ENCODE measurements at regions not wholly inside any gene's neighbourhood (a gene's known extent, or its start where the extent isn't known, plus 50 kb on each side); places are given as distances from the start of the nearest gene placed in this dataset.

DNA sequence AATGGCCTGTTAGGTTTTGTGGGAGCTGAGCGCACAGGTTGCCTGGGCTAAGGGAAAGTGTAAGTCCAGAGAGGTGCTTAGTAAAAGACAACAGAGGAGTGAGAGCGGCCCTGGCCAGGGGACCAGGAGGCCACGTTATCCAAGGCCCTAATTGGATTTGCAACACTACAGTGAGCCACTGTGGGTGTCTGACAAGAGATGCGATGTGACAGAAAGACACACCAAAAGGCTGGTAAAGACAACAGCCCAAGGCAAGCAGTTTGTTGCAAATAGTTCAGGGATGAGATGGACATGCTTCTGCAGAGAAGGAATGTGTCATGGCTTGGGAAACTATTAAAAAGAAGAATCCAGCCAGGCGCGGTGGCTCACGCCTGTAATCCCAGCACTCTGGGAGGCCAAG lies 162.7 kb upstream of the KIT start:
- no peak for DNase-seq (ENCODE audit: low spot score)

DNA sequence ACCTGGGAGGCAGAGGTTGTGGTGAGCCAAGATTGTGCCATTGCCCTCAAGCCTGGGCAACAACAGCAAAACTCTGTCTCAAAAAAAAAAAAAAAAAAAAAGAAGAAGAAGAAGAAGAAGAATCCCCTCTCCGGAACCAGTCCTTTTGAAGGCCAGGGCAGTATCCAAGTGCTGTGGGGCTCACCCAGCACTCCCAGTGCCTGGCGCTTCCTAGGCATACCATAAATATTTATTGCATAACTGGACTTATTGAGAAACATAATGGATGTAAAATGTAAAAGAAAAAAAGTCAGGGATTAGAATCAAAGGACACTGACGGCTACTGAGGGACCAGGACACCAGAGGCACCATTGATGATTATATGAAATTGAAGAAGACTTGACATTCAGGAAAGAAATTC lies 162.1 kb upstream of the KIT start:
- no peak for DNase-seq (ENCODE audit: low spot score)

DNA sequence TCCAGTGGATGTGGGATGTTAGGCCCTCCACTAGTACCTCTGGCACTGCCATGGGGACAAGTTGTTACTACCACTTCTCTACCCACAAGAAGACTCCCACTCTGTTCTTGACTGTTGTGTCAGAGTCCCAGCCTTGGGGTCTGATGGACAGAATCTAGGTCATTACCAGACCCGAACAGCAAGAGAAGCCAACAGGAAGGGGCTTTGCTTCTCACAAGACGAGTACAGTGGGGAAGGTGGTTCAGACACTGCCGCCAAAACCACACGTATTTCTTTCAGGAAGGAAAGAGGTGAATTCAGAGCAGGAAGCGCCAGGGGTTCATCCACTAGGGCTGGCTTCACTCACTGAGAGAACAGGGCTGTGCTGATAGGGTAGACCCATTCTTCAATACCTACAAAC lies 161.3 kb upstream of the KIT start:
- no peak for DNase-seq (ENCODE audit: low spot score)

DNA sequence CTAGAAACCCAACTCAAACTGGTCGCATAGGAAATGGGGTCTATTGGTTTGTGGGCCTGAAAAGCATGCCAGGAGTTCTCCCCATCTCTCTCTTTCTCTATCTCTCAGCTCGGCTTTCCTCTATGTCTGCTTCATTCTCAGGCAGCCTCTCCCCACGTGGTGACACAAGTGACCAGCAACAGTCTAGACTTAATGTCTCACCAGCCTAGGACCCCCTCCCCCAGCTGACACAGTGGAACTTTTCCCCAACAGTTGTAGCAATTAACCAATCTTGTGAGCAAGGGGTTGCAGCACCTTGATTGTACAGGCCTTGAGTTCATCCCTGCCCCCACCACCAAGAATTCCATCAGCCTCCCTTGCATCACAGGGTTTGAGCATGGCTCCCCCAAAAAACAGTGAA lies 159.8 kb upstream of the KIT start:
- no peak for DNase-seq (ENCODE audit: low spot score)

DNA sequence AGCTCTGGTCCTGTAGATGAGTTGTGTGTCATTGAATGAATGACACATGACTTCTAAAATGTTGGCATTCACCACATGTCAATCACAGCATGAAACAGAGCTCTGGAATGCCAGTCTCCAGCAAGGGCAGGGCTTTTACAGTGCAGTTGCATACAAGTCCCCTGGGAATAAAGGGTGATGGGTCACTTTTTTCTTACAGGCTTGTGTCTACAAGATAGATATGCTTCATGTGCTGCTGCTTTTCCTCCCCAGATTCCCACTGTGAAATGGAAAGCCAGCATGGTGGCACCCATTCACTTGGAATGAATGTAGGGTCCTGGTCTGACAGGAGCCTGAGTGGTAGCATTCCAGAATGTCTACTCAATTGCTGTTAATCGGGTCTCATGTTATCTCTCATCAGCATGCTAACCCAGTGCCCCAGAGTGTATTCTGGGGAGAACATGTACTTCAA lies 159.1 kb upstream of the KIT start:
- DNase-seq (ENCODE audit: low spot score), result no peak

DNA sequence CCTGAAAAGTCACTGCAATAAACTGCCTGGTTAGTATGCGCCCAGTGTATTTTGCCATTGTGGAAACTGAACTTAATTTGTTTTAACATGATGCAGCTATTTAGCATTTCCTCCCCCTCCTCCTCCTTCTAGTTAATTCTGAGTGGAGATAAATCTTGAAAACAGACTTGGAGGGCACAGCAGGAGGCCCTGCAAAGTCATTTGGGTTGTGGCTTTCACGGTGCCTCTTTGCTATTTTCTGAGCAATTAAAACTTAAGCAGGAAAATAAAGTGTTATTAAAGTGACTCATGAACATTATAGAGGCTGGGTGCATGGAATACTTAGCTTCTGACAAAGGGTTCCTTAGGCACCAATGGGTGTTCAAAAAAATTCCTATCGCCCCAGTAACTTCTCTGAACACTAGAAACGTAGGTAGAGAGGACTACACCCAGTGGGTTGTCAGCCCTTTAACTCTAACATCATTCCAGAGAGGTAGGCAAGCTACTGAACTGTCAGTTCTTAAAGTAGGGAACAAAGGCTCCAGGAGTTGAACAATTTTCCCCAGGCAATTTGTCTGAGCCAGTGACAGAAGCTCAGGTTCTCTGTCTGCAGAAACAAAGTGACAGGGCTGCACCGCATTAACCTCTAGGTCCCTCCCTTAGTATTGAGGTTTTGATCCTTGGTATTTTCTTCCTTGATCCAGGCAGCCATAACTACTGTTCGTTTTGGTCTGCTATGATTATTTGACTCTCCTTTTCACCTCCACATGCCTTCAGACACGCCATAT lies 158.3 kb upstream of the KIT start:
- no peak for DNase-seq (ENCODE audit: low spot score)

DNA sequence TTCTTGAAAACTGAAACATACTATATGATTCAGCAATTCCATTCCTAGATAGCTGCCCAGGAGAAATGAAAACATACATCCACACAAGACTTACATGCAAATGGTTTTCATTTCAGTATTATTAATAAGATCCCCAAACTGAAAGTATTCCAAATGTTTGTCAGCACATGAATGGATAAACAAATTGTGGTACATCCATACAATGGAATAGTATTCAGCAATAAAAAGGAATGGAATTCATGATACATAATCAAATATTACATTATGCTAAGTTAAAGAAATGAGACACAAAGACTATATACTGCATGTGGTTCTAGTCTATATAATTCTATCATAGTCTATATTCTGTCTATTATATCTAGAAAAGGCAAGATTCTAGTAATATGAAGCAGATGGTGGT lies 152.4 kb upstream of the KIT start:
- no peak for DNase-seq (ENCODE audit: low spot score)

DNA sequence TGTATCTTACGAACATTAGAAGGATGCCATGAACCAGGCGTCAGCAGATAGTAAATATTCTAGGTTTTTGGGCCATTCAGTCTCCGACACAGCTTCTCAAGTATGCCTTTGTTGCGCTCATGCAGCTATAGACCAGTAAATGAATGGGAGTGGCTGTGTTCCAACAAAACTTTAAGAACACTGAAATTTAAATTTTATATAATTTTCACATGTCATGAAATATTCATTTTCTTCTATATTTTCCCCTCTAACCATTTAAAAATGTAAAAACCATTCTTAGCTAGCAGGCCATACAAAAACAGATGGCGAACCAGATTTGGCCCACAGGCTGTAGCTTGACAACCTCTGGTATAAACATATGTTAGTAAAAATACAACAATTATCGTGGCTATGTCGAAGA lies 151.8 kb upstream of the KIT start:
- DNase-seq (ENCODE audit: low spot score), result no peak

DNA sequence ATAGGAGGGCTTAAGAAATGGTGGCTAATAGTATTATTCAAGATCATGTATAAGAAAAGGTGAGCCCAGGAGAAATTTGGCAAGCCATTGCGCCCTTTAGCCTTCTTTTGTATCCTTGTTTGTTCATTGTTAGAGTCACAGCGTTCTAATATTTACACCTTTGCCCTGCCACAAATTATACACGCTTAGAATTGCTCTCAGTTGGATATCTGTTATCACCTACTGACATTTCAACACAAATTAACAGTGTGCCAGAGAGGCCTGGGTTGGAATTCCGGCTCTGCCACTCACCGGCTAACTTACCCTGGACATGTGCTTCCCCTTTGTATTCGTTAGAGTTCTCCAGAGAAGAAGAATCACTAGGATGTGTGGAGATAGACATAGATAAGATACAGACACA lies 148.7 kb upstream of the KIT start:
- DNase-seq (ENCODE audit: low spot score), result no peak

DNA sequence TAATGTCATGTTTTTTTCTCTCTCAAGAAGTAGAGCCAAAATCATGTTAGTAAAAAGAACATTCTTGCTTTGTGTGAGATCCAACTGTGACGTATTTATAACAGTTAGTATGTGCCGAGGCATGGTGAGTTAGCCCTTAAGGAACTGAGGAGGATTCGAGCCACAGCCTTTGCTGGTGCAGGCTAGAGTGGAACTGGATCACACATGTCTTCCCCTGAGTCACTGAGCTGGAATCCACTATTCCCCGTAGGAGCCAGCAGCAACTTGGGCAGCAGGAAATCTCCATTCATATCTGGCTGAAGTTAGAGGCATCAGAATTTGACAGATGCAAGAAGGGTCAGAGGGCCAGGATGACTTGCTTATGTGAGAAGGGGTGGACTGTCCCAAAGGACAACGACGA lies 144.6 kb upstream of the KIT start:
- DNase-seq (ENCODE audit: low spot score), result no peak

DNA sequence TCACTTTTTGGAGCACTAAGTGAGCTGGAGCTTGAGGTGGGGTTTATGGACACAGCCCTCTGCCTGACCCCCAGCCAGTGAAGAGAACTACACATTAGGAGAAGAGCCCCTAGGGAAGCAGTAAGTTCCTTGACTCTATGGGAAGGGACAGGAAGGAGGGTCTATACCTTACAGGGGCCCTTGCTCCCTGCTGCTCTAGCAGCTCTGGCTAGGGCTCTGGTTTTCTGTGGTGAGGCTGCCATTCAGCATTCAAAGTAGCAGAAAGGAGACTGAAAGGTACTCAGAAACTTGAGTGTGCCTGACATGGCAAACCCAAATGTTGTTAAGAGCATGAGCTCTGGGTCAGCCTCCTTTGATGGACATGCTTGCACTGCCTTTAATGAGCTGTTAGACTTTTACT lies 144.0 kb upstream of the KIT start:
- DNase-seq (ENCODE audit: low spot score), result no peak

DNA sequence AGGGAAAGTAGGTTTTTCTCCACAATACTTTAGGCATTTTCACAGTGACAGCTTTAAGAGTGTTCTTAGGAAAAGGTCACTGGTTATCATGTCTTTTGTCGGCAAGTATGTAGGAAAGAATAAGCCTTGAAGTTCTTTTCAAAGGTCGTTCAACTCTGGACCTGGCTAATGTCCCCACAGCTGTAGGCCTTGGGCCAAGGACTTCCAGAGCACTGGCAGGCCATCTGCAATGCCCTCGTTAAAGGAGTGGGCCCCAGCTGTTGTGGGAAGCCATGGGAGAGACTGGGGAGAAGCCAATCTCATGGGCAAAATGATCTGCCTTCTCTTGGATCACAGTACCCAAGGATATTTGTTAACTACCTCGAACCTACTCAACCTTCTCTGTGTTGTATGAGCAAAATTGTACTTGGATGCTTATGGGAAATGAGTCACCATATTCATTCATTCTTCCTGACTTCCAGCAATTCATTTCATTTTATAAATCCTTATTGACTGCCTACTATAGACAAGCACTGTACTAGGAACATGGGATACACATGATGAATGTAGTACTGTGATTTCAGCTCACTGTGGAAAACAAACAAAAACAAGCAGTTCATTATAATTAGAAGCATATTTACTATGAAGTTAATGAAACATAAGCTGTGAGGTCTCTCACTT lies 141.1 kb upstream of the KIT start:
- DNase-seq (ENCODE audit: low spot score), result no peak

DNA sequence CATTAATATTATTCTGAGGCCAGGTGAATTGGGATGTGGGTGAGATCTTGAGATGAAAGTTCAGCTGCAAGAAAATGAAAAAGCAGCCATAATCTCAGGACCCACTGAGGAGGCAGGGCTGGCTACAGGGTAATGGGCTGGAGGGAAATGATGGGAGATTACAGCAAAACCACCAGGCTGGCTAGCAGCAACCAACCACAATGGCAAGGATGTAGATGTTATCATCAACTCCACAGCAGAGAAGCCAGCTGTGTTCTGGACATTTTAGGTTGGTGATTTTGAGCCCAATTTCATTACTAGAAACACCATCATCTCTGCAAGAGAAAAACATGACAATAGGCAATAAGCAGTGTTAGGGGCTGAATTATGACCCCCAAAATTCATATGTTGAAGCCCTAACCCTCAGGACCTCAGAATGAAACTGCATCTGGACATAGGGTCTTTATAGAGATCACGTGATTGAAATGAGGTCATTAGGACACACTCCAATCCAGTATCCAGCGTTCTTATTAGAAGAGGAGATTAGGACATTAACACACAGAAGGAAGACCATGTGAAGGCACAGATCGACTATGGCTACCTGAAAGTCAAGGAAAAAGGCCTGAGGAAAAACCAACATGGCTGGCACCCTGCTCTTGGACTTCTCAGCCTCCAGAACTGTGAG lies 139.8 kb upstream of the KIT start:
- DNase-seq (ENCODE audit: low spot score), result no peak

DNA sequence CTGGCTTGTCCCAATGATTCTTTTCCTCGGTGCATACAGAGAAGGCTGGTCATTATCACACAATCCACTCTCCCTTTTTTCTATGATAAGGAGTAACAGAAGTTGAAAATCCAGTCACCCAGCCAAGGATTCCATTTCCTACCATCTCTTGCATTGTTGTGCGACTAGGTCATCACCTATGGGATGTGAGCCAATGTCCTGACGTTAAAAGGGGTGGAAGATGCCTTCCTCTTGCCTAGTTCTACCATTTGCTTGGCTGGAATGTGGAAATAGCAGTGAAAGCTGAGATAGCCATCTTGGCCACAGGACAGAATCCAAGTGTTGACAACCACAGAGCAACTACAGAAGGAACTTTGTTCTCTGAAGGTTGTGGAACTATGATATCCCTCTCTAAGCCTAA lies 132.2 kb upstream of the KIT start:
- DNase-seq (ENCODE audit: low spot score), result no peak

DNA sequence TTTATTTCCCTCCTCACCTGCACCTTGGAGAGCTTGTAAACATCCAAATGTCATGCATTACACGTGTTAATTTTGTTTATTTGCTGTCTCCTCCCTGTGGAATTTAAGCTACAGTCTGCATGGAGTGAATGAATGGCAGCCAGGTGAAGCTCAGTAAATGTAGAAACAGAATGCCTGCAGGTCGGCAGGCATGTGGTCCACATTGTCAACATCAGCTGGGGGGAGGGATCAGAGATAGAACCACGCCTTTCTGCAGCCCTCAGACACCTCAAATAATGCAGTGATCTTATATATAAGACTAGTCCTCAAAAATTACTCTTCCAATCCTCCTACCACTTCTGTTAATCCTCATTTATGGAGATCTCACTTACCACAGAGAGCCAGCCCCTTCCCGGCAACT lies 131.2 kb upstream of the KIT start:
- DNase-seq (ENCODE audit: low spot score), result no peak

DNA sequence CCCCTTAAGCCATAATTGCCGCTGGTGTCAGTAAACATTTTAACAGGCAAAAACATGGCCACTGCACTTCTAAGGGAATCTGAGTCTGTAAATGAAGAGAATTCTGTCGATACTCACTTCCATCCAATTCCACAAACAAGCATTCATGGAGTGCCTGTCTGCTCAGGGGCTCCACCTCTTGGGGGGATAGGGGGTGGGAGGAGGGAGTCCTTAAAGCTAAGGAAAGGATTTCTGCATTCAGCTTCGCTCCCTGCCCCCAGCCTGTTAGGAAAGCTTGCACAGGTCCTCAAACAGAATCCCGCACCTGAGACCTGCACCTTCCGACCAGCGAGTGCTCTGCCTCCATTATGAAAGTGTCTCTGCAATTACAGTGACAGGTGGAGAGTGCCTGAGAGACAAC lies 130.2 kb upstream of the KIT start:
- no peak for DNase-seq (ENCODE audit: low spot score)

DNA sequence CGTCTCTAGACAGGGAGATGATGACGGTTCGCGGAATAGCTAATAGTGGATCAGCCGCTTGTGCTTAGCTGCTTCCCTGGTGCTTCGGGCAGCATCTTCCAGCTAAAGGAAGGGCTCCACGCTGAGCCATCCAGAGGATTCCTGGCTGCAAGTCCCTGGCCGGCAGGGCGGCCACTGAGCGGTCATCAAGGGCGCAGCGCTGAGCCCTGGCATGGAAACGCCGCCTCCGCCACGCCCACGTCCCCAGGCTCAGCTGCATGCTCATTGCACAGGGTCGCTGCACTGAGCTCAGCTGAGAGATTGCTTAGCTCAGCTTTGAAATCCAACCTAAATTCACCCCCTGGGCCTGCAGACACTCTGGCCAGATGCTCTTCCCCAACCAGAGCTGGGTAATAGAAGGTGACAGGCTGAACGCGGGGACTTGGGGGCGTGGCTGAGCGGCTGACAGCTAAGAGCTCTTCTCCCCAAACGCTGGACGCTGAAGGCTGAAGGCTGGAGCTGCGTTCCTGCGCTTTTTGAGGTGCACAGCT lies 118.2 kb upstream of the KIT start:
- DNase-seq (ENCODE audit: low spot score), result peak; percentile 38

DNA sequence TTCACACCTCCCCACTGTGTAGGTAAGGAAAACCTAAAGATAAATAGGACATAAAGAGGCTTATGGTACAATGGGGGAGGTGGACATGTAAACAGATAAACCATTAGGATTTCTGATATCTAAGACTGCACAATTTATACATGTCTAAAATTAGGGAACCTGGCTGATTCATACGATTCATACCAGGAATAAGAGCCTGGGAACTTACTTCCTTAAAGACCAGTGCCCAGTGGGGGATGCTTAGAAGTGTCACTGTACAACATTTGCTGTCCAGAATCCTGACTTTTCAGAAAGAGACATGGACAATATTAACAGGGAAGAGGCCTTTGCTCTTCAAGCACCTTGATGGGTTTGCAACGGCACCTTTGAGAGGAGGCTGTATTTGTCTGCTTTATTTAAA lies 116.8 kb upstream of the KIT start:
- no peak for DNase-seq (ENCODE audit: low spot score)

DNA sequence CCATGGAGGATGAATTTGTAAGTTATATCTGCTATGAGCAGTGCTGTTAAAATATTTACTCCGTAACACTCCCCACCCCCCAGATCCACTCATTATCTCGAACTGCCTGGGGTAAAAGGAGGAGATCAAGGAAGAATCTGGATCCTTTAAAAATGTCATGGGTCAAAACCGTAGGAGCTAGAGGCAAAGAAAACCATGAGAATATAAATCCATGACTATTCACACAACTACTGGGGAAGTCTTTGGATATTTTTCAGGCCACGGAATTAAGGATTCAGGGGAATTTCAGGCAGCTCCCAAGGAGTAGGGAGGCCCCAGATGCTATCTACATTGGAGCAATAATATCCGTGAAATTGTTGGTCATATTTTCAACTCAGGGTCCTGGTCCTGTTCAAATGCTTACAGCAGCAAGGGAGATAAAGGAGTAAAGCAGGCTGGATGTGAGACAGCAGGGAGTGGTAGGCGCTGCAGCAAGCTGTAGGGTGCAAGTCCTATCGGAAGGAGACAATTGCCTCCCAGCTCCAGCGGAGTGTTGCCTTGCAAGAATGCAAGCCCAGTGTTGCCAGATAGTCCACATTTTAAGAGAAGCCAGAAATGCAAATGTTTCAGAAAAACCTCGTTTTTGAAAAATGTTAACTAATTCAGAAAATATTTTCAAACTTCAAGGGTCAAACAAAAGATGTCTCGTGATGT lies 116.2 kb upstream of the KIT start:
- no peak for DNase-seq (ENCODE audit: low spot score)

DNA sequence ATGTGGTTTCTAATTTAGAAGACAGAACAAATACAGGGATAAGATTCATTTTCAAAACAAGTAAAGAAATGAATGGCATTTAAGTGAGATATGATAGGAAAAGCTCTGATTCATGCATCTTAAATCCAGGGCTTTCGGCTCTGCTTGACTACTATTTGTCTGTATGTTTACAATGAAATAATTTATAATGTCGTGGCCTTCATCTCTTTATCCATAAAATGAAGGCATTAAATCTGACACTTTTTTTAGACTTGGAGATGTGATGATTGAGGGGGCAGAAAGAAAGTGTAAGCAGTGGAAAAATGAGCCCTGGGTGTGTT lies 115.7 kb upstream of the KIT start:
- DNase-seq (ENCODE audit: low spot score), result no peak

DNA sequence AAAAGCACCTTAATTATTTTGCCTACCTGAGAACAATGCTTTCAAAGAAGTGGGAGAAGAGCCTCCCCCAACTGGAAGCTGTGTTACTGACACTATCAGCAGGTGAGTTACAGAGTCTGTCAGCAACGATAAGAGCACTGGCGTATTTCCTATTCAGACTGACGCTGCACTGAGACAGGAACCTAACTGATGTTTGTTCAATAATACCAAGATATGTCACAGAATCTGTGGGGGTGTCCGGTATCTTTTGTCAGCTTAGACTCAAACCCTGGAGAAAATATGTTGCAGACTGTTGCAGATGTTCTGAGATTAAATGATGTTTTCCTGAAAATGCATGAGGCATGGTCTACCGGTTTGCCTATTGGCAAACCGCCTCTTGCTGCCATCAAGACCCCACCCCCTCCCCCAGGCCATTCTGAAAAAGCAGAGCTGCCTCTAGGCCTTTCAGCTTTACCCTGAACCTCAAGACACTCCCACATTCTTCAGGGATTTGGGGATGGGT lies 115.2 kb upstream of the KIT start:
- no peak for DNase-seq (ENCODE audit: low spot score)

Measured in HT-29 (cell line).